ENCODE measurements at regions not wholly inside any gene's neighbourhood (a gene's known extent, or its start where the extent isn't known, plus 50 kb on each side); places are given as distances from the start of the nearest gene placed in this dataset.

DNA sequence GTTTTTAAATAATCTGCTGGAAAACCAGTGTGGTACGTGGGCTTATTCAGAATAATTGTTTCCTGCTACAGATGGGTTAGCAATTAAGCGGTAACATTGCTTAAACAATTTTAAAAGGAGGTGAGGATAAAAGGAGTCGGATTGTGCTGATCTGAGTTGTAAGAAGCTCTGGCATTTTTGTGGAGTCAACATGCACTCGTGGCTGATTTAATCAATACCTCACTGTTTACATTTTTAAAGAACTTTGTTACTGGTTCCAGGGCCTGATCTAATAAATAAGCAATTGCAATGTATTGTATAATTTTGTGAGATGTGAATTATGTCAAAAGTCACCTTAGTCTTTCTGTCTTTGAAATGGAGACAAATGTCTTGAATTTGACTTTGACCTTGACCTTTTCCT, 474.0 kb downstream of the SETD4 start:
- TF ChIP-seq CTCF (IDR thresholded peaks at IDR 0.05) = no peak

- no peak for TF ChIP-seq CTCF (IDR thresholded peaks at IDR 0.05)
These were observed 474.4 kb downstream of the SETD4 start for GRCh38 chr21:35585878-35586277.

GRCh38 chr21:35585155-35585554, 475.2 kb downstream of the SETD4 start:
- TF ChIP-seq CTCF (IDR thresholded peaks at IDR 0.05) = no peak

- TF ChIP-seq CTCF (IDR thresholded peaks at IDR 0.05) = no peak
These were observed 476.6 kb downstream of the SETD4 start for GRCh38 chr21:35583566-35584216.

- TF ChIP-seq CTCF (IDR thresholded peaks at IDR 0.05) = no peak
These were observed 477.6 kb downstream of the SETD4 start for GRCh38 chr21:35582731-35583130.

DNA sequence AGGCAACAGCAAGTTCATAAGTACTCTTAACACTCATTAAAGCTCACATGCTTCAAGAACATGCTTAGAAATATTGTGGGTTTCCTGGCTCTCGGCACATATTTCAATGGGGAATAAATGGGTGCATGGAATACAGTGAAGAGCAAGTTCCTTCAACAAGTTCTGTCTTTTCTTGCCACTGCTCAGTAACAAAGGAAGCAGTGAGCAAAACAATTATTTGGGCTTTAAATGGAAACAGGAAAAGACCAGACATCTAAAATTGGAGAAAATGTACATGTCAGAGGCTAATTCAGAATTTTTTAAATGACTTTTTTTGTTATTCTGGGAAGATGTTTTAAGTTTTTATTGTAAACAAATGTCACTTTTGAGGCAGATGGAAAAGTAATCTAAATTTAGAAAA, 478.7 kb downstream of the SETD4 start:
- no peak for TF ChIP-seq CTCF (IDR thresholded peaks at IDR 0.05)

GRCh38 chr21:35579520-35580293, 480.6 kb downstream of the SETD4 start:
- TF ChIP-seq CTCF (IDR thresholded peaks at IDR 0.05) = no peak
